HepG2 (cell line): ENCODE measurements at regions not wholly inside any gene's neighbourhood (a gene's known extent, or its start where the extent isn't known, plus 50 kb on each side); places are given as distances from the start of the nearest gene placed in this dataset.

Source experiments
- ATAC-seq: fragments of 200-7000 bp; cut with Tn5 transposase; 3 replicates; pipeline ENCODE4 v1.9.1; 2020; ENCODE audit warnings: mild to moderate bottlenecking, moderate library complexity
- BruUV-seq: library from RNA; stranded (reverse); fragments of 400-500 nt; replicated peaks from 2 replicates; lab custom pipeline; 2021; lab: Mats Ljungman, UMichigan
- CTCF ChIA-PET: fragments of 300-600 bp; formaldehyde crosslinking; extraction: SDS; loops from one replicate; lab custom pipeline; 2021; ENCODE audit warnings: low total read pairs, inconsistent platforms, low intra/inter-chr PET ratio; lab: Yijun Ruan, JAX
- POLR2A ChIA-PET: fragments of 350-600 bp; sonication (Branson Sonifier 250); formaldehyde crosslinking; loops from one replicate; lab custom pipeline; 2020; ENCODE audit warnings: antibody characterized with exemption, inconsistent platforms; lab: Yijun Ruan, JAX
- DNase-seq: peaks from one replicate; pipeline ENCODE4 v3.0.0-alpha.2; 2015; ENCODE audit warnings: low spot score
- FAIRE-seq: peaks from 3 replicates; lab custom pipeline; 2011; peaks lifted over from hg19 to GRCh38; lab: Jason Lieb, UNC
- H2AFZ ChIP-seq: one replicate; pipeline ENCODE4 v1.6.1; 2011; ENCODE audit warnings: low read length, inconsistent platforms
- H3K27ac ChIP-seq: fragments of 300-600 bp; 3 replicates; pipeline ENCODE4 v1.8.0; 2011; ENCODE audit warnings: mixed run types, mild to moderate bottlenecking, mixed read lengths, low read length, inconsistent platforms; ENCODE audit not compliant: insufficient read depth; ENCODE audit errors: extremely low read length
- H3K27me3 ChIP-seq, 2 experiments: fragments of 200-600 bp in 1 of 2; 2 replicates in 1 of 2; 3 replicates in 1 of 2; pipeline versions ENCODE4 v1.6.0 to v1.8.0; 2011; ENCODE audit warnings: low read length in 2 of 2, mild to moderate bottlenecking in 2 of 2, moderate library complexity in 2 of 2, inconsistent platforms in 1 of 2; ENCODE audit not compliant: insufficient read depth in 2 of 2, control insufficient read depth in 1 of 2
- H3K36me3 ChIP-seq, 2 experiments: fragments of 200-600 bp in 1 of 2; replicated peaks in 1 of 2; 2 replicates in 1 of 2; 3 replicates in 1 of 2; pipeline versions ENCODE4 v1.5.1 to v1.8.0; 2011; ENCODE audit warnings: low read length in 2 of 2, inconsistent platforms in 1 of 2; ENCODE audit not compliant: insufficient read depth in 2 of 2, control insufficient read depth in 1 of 2
- H3K4me1 ChIP-seq: 2 replicates; pipeline ENCODE4 v1.5.1; 2012; ENCODE audit warnings: low read length, inconsistent platforms; ENCODE audit not compliant: insufficient read depth
- H3K4me2 ChIP-seq: 2 replicates; pipeline ENCODE4 v1.6.0; 2011; ENCODE audit warnings: low read depth, low read length, inconsistent platforms
- H3K4me3 ChIP-seq, 3 experiments: fragments of 200-600 bp in 1 of 3; sonication (generic), shearing (Covaris generic) in 1 of 3; replicated peaks in 1 of 3; 2 replicates each; pipeline ENCODE4 v1.5.1; 2011 to 2016; ENCODE audit warnings: low read length in 3 of 3, inconsistent platforms in 2 of 3, low read depth in 2 of 3, mild to moderate bottlenecking in 2 of 3, control low read depth in 1 of 3, mixed read lengths in 1 of 3; ENCODE audit not compliant: insufficient read depth in 1 of 3
- H3K79me2 ChIP-seq: one replicate; pipeline ENCODE4 v1.6.1; 2011; ENCODE audit warnings: low read length, inconsistent platforms; ENCODE audit not compliant: insufficient read depth
- H3K9ac ChIP-seq: 2 replicates; pipeline ENCODE4 v1.6.0; 2011; ENCODE audit warnings: mild to moderate bottlenecking, low read depth, low read length, inconsistent platforms; ENCODE audit not compliant: insufficient read depth
- H3K9me3 ChIP-seq: 2 replicates; pipeline ENCODE4 v1.5.1; 2012; ENCODE audit warnings: mild to moderate bottlenecking, low read length
- H4K20me1 ChIP-seq: 2 replicates; pipeline ENCODE4 v1.6.0; 2011; ENCODE audit warnings: inconsistent platforms, mild to moderate bottlenecking, low read length, moderate library complexity; ENCODE audit not compliant: insufficient read depth
- AHDC1 ChIP-seq: sonication (generic); formaldehyde crosslinking; IDR thresholded peaks from 2 replicates; pipeline ENCODE4 v1.5.1; 2020; ENCODE audit warnings: mild to moderate bottlenecking, missing genetic modification reagents, borderline replicate concordance
- DPF2 ChIP-seq: sonication (generic); formaldehyde crosslinking; IDR thresholded peaks from 2 replicates; pipeline ENCODE4 v1.4.0; 2020; ENCODE audit warnings: mild to moderate bottlenecking, low read depth, missing genetic modification reagents, borderline replicate concordance
- RXRA ChIP-seq: sonication (generic); formaldehyde crosslinking; IDR thresholded peaks from 2 replicates; pipeline ENCODE4 v1.5.1; 2020; ENCODE audit warnings: missing genetic modification reagents
- ZNF142 ChIP-seq: sonication (generic); formaldehyde crosslinking; IDR thresholded peaks from 2 replicates; pipeline ENCODE4 v1.4.0; 2020; ENCODE audit warnings: missing genetic modification reagents
- ZNF501 ChIP-seq: sonication (generic); formaldehyde crosslinking; IDR thresholded peaks from 2 replicates; pipeline ENCODE4 v1.5.1; 2020; ENCODE audit warnings: mild to moderate bottlenecking, moderate library complexity, missing genetic modification reagents
- ZZZ3 ChIP-seq: sonication (generic); formaldehyde crosslinking; IDR thresholded peaks from 2 replicates; pipeline ENCODE4 v1.4.0; 2020; ENCODE audit warnings: missing genetic modification reagents, mild to moderate bottlenecking, borderline replicate concordance
- WGBS: methylation state at CpG from one replicate; pipeline ENCODE4 v1.1.6; 2017; ENCODE audit warnings: low lambda C conversion rate; 5-methylcytosine and 5-hydroxymethylcytosine counted together
- in situ Hi-C: cut with HindIII; loops from 2 replicates; pipeline ENCODE4 v1.10.0; 2017; ENCODE audit warnings: low pct_unique_long_range_greater_than_20kb; ENCODE audit not compliant: extremely low pct_ligation_motif_present
- intact Hi-C: fragments of 100-400 bp; cut with micrococcal nuclease; formaldehyde crosslinking; loops from one replicate; pipeline ENCODE4 v1.10.0; 2022; ENCODE audit not compliant: unreplicated experiment

- DNase-seq (no peak), ATAC-seq (no peak), FAIRE-seq (no peak)
- no peak overlapping the region for H2AFZ ChIP-seq
- no peaks in the 10 kb centered on the region for H3K27me3 ChIP-seq
- H3K9me3 ChIP-seq: no peaks in the 10 kb centered on the region
- H4K20me1 ChIP-seq: no peaks in the 10 kb centered on the region
- CTCF ChIA-PET: no interaction called here
- H3K4me1 ChIP-seq: no peaks in the 10 kb centered on the region
- intact Hi-C loops: no loop called here
- in situ Hi-C loops: no loop called here
- no peak overlapping the region for H3K9ac ChIP-seq
- H3K27ac ChIP-seq: no peak overlapping the region
- no peak overlapping the region for H3K4me2 ChIP-seq
- no peaks in the 10 kb centered on the region for H3K36me3 ChIP-seq
- WGBS: 0% methylated on average over 1 of the region's 1 CpG
- no peak overlapping the region for H3K4me3 ChIP-seq
- no TSS peak for BruUV-seq
- H3K79me2 ChIP-seq: no peaks in the 10 kb centered on the region
- POLR2A ChIA-PET: no interaction called here
- no peak for TF ChIP-seq RXRA
- TF ChIP-seq DPF2 (CRISPR knock-in tag): no peak
- no peak for TF ChIP-seq ZNF142 (CRISPR knock-in tag)
- no peak for TF ChIP-seq ZNF501 (CRISPR knock-in tag)
- TF ChIP-seq ZZZ3 (CRISPR knock-in tag): no peak
- no peak for TF ChIP-seq AHDC1 (CRISPR knock-in tag)
Observed at GRCh38 chr17:71878271-71878670, 242.5 kb upstream of the SOX9 start.
